Osteocyte (in vitro differentiated cells): ENCODE measurements at regions not wholly inside any gene's neighbourhood (a gene's known extent, or its start where the extent isn't known, plus 50 kb on each side); places are given as distances from the start of the nearest gene placed in this dataset.

Source experiments
- DNase-seq: peaks from one replicate; pipeline ENCODE4 v3.0.0; 2021; ENCODE audit warnings: mixed read lengths; ENCODE audit not compliant: unreplicated experiment; ENCODE audit errors: extremely low spot score
- H3K27ac Mint-ChIP-seq: one replicate; pipeline ENCODE4 v1.8.0; 2021; ENCODE audit warnings: mild to moderate bottlenecking, mixed read lengths; ENCODE audit not compliant: unreplicated experiment
- H3K27me3 Mint-ChIP-seq: one replicate; pipeline ENCODE4 v1.8.0; 2021; ENCODE audit warnings: mixed read lengths; ENCODE audit not compliant: unreplicated experiment
- H3K36me3 Mint-ChIP-seq: one replicate; pipeline ENCODE4 v1.8.0; 2021; ENCODE audit warnings: mixed read lengths; ENCODE audit not compliant: unreplicated experiment
- H3K4me1 Mint-ChIP-seq: one replicate; pipeline ENCODE4 v1.8.0; 2021; ENCODE audit warnings: mixed read lengths; ENCODE audit not compliant: unreplicated experiment
- H3K4me3 Mint-ChIP-seq: one replicate; pipeline ENCODE4 v1.8.0; 2021; ENCODE audit warnings: mild to moderate bottlenecking, moderate library complexity, mixed read lengths; ENCODE audit not compliant: unreplicated experiment
- H3K9me3 Mint-ChIP-seq: one replicate; pipeline ENCODE4 v1.8.0; 2021; ENCODE audit warnings: mixed read lengths; ENCODE audit not compliant: unreplicated experiment
- TF ChIP-seq, protein P1 (sequence below): fragments of 200-600 bp; sonication (generic); IDR thresholded peaks from 2 replicates; pipeline ENCODE4 v1.5.0; 2021; ENCODE audit warnings: antibody characterized with exemption, mild to moderate bottlenecking, moderate library complexity

DNA sequence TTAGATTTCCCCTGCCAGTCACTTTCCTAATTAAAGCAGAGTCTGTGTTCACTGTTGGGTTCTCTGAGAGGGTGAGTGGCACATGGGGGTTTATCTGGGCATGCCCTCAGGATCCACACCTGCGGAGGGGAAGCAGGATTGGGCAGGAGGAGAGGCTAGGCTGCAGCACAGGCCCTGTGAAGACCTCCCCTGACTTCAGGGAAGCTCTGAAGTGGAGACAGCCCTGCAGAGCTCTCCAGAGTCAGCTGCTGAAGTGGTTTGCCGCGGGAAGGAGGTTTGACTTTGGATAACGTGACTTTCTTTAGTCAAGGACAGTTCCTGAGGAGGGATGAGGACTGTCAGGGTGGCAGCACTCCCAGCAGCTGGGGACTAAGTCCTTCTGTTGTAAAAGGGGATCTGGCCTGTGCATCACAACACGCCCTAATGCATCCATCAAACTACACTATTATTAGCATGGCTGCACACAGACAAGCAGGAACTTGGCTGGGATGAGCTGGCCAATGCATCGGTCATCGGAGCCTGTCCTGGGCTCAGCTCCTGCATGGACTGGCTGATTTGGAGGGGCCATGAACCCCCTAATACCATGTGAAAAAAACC is 50.9 kb upstream of the LEP start:
- TF ChIP-seq, protein P1, sequence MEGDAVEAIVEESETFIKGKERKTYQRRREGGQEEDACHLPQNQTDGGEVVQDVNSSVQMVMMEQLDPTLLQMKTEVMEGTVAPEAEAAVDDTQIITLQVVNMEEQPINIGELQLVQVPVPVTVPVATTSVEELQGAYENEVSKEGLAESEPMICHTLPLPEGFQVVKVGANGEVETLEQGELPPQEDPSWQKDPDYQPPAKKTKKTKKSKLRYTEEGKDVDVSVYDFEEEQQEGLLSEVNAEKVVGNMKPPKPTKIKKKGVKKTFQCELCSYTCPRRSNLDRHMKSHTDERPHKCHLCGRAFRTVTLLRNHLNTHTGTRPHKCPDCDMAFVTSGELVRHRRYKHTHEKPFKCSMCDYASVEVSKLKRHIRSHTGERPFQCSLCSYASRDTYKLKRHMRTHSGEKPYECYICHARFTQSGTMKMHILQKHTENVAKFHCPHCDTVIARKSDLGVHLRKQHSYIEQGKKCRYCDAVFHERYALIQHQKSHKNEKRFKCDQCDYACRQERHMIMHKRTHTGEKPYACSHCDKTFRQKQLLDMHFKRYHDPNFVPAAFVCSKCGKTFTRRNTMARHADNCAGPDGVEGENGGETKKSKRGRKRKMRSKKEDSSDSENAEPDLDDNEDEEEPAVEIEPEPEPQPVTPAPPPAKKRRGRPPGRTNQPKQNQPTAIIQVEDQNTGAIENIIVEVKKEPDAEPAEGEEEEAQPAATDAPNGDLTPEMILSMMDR = no peak
- Mint-ChIP-seq H3K27me3 (peaks cover 58% of the 10 kb centered on the region), H3K36me3 (no peaks in the 10 kb centered on the region), H3K27ac (no peak overlapping the region), H3K4me1 (no peaks in the 10 kb centered on the region), H3K9me3 (peaks cover 19% of the 10 kb centered on the region), H3K4me3 (no peak overlapping the region)
- DNase-seq = no peak

DNA sequence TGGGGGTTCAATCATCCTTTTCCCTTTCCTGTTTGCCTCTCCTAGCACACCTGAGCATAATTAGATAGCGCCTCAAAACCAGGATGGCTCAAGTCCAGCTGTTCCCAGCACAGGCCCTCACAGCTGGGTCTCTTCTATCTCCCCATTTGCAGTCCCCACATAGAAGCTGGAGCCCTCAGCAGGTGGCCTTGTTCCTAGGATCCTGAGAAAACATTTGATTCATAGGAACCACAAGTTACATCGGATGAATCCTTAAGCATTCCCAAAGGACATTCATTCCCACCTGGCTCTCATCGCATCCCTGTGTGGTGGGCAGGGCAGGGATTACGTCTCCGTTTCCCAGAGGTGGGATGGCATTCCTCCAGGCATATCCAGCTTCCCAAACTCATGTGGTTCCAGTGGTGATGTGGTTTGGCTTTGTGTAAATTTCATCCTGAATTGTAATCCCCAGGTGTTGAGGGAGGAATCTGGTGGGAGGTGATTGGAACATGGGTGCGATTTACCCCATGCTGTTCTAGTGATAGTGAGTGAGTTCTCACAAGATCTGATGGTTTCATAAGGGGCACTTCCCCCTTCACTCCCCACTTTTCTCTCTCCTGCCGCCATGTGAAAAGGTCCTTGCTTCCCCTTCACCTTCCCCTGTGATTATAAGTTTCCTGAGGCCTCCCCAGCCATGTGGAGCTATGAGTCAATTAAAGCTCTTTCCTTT is 49.8 kb upstream of the LEP start:
- H3K4me3 Mint-ChIP-seq = no peak overlapping the region
- TF ChIP-seq, protein P1 = no peak
- H3K27ac Mint-ChIP-seq = no peak overlapping the region
- peaks cover 52% of the 10 kb centered on the region for H3K27me3 Mint-ChIP-seq
- H3K9me3 Mint-ChIP-seq = peaks cover 24% of the 10 kb centered on the region
- peak; percentile 54 for DNase-seq
- H3K4me1 Mint-ChIP-seq = no peaks in the 10 kb centered on the region
- H3K36me3 Mint-ChIP-seq = no peaks in the 10 kb centered on the region
